GM10248 (cell line): ENCODE measurements at regions not wholly inside any gene's neighbourhood (a gene's known extent, or its start where the extent isn't known, plus 50 kb on each side); places are given as distances from the start of the nearest gene placed in this dataset.

Source experiments
- CTCF ChIA-PET: fragments of 300-600 bp; sonication (Branson Sonifier 250); formaldehyde crosslinking; extraction: SDS; loops from one replicate; lab custom pipeline; 2021; ENCODE audit warnings: antibody characterized with exemption; lab: Yijun Ruan, JAX
- POLR2A ChIA-PET: fragments of 350-650 bp; sonication (Branson Sonifier 250); formaldehyde crosslinking; extraction: SDS; loops from one replicate; lab custom pipeline; 2020; ENCODE audit warnings: antibody characterized with exemption; lab: Yijun Ruan, JAX
- DNase-seq: peaks from one replicate; pipeline ENCODE4 v3.0.0; 2012; ENCODE audit errors: extremely low spot score
- TF ChIP-seq, protein P1 (sequence below): IDR thresholded peaks from 2 replicates; pipeline ENCODE4 v1.5.1; 2012; ENCODE audit warnings: mild to moderate bottlenecking, low read depth; ENCODE audit errors: extremely low read depth, missing control alignments, control extremely low read depth

DNA sequence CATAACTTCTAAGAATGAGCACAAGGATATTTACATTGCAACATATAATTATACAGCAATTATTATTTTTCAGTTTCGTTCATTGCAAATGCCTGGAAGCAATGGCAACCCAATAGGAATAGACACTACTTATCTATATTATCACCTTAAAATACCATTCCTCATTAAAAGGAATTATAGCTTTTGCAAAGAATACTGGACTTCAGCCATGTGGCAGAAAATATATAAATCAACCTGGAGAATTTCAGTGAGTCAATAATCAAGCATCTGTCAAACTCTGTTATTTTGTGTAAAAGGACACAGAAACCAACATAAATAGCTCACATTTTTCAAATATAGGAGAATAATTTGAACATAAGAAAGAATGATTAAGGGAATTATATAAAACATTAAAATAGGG lies 96.1 kb upstream of the SEMA3C start:
- TF ChIP-seq, protein P1, sequence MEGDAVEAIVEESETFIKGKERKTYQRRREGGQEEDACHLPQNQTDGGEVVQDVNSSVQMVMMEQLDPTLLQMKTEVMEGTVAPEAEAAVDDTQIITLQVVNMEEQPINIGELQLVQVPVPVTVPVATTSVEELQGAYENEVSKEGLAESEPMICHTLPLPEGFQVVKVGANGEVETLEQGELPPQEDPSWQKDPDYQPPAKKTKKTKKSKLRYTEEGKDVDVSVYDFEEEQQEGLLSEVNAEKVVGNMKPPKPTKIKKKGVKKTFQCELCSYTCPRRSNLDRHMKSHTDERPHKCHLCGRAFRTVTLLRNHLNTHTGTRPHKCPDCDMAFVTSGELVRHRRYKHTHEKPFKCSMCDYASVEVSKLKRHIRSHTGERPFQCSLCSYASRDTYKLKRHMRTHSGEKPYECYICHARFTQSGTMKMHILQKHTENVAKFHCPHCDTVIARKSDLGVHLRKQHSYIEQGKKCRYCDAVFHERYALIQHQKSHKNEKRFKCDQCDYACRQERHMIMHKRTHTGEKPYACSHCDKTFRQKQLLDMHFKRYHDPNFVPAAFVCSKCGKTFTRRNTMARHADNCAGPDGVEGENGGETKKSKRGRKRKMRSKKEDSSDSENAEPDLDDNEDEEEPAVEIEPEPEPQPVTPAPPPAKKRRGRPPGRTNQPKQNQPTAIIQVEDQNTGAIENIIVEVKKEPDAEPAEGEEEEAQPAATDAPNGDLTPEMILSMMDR, result no peak
- DNase-seq, result no peak
- CTCF ChIA-PET, result no interaction called here
- POLR2A ChIA-PET, result no interaction called here

DNA sequence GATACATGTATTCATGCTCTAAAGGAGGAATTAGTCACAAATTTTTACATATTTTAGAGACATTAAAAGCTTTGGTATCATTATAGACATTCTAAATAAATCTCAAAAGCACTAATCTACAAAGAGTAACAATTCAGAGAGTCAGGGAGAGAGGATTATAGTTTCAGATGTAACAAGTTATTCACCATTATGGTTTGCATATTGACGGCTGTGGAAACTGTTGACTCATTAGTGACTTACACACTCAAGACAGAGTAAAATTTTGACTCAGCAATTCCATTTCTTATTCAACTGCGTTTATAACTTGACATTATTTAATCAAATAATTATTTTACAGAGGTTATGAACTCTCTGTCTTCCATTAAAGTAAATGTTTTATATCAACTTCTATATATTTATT lies 95.4 kb upstream of the SEMA3C start:
- TF ChIP-seq, protein P1, result no peak
- ChIA-PET CTCF (no interaction called here), POLR2A (no interaction called here)
- no peak for DNase-seq

DNA sequence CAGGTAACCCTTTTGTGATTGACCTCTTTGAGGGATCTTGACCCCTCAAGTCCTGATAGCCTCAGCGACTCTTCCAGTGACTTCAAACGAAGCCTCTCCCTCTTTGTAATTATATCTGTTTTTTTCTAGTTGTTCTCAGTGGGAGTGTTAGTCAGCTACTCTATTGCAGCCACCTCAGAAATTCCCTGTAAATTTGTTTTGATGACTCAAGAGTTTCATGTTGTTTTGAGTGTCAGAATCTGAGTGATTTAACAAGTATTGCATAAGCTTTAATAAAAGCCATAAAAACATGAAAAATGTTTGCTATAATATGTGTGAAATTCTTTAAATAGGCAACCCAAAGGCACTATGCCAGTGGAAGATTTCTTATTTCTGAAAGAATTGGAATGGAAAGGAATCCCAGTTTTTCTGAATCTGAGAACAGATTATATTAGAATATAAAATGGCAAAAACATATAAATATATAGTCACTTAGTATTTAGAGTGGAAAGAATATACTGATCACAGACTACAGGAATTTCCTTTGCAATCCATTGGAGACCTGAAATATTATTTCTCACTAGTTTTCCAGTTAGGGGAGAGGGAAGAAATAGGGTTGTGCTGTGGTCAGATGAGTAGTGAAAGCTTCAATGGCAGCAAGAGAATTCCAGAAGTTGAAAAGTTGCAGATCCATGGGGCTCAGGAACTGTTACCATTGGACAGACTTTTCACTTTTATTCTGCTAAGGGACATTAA lies 94.4 kb upstream of the SEMA3C start:
- POLR2A ChIA-PET, result no interaction called here
- DNase-seq, result no peak
- TF ChIP-seq, protein P1, result no peak
- CTCF ChIA-PET, result interaction anchor here (1.1 kb wide), 1 partner anchor 20 kb away, joined by 3 read pairs; no protein-coding TSS in a partner anchor

DNA sequence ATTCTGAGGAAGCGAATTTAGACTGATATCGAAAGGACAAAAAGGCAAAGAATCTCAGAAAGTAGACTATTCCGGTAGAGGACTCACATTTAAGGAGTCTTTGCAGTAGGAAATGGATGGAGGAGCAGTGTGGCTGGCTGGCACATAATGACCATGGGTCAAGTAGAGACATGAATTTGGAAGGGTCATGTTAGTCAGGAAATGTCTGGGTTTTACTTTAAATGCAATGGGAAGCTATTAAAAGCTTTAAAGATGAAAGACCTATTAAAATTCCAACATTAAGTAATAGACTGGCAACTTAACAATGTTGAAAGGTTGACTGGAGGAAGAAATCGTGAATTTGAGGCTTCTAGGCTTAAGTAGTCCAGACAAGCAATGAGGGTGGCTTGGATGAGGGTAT lies 90.0 kb upstream of the SEMA3C start:
- ChIA-PET CTCF (no interaction called here), POLR2A (no interaction called here)
- TF ChIP-seq, protein P1, result no peak
- DNase-seq, result no peak

DNA sequence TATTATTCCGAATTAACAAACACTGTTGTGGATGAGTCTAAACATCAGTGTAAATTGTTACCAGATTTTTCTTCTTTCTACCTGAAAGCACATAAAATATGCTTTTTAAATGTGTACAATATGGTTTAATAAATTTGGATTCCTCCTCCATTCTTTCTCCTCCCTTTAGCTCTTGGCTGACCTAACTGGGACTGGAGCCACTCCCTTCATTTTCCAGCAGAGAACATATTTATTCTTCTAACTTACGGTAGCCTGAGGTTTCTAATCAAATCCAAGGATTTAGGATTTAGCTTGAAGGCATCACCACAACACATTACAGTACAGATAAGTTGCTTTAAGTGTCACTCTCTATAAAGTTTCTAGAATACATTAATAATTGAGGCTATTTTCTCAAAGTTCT lies 88.2 kb upstream of the SEMA3C start:
- POLR2A ChIA-PET, result no interaction called here
- TF ChIP-seq, protein P1, result no peak
- CTCF ChIA-PET, result no interaction called here
- DNase-seq, result no peak

DNA sequence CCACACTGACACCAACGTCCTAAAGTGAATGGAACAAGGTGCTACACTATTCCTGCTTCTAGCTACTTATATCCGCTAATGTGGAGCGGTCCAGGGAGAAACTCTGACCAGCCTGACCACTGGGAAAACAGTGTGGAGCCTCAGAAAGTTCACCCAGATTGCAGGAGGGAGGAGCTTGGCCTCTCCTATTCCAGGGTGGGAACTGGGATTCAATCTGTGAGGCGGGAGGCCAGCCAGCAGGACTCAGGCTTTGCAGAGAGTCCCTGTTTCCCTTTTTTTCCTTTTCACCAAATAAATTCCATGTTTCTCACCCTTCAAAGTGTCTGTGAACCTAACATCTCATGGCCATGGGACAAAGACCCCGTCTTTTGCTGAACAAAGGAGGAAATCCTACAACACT lies 86.4 kb upstream of the SEMA3C start:
- CTCF ChIA-PET, result no interaction called here
- POLR2A ChIA-PET, result no interaction called here
- DNase-seq, result no peak
- TF ChIP-seq, protein P1, result no peak

DNA sequence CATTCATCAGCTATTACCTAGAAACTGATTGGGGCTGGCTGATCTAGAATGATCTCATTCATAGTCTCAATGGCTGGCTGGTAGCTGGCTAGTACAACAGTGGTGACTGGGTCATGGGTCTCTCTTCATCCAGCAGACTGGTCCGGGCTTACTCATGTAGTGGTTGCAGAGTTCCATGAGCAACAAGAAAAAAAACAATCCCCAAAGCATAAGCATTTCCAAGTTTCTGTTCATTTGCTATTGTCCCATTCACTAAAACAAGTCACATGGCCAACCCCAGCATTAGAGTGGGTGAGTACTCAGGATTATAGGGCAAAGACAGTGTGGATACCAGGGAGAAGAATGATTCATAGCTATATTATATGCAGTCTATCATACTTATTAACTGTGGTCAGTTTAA lies 85.2 kb upstream of the SEMA3C start:
- ChIA-PET POLR2A (no interaction called here), CTCF (interaction anchor here (1.3 to 1.4 kb wide), 2 partner anchors 15 kb away, joined by 3 to 4 read pairs; no protein-coding TSS in a partner anchor)
- TF ChIP-seq, protein P1, result no peak
- DNase-seq, result no peak
